Naive thymus-derived CD4-positive, alpha-beta T cell (primary cell): ENCODE measurements at regions not wholly inside any gene's neighbourhood (a gene's known extent, or its start where the extent isn't known, plus 50 kb on each side); places are given as distances from the start of the nearest gene placed in this dataset.
A peak's percentile ranks its signal among the peaks of the same experiment; 100 is the strongest.

Source experiments
- ATAC-seq: fragments of 150-1000 bp; cut with Tn5 transposase; 2 replicates; pipeline ENCODE4 v1.10.0; 2021; ENCODE audit warnings: mild to moderate bottlenecking, moderate library complexity
- CTCF ChIA-PET: fragments of 350-600 bp; sonication (Branson Sonifier 250); formaldehyde crosslinking; loops from one replicate; lab custom pipeline; 2021; ENCODE audit warnings: antibody characterized with exemption; lab: Charles Lee
- POLR2A ChIA-PET: fragments of 350-600 bp; sonication (Branson Sonifier 250); formaldehyde crosslinking; loops from one replicate; lab custom pipeline; 2021; ENCODE audit warnings: antibody characterized with exemption, inconsistent platforms; lab: Charles Lee
- DNase-seq, 9 donors: peaks; one replicate each; pipeline versions ENCODE4 v3.0.0 to v3.0.0-alpha.2; 2020 to 2022; ENCODE audit warnings: mixed read lengths in 1 of 9
- H3K27ac ChIP-seq: one replicate; pipeline ENCODE4 v1.7.0; 2013; ENCODE audit warnings: mild to moderate bottlenecking, low read depth, low read length, moderate library complexity
- H3K27me3 ChIP-seq, 2 donors: one replicate each; pipeline ENCODE4 v1.7.0; 2013; ENCODE audit warnings: low read length in 2 of 2, mild to moderate bottlenecking in 2 of 2, moderate library complexity in 2 of 2; ENCODE audit not compliant: control insufficient read depth in 2 of 2, insufficient read depth in 2 of 2
- H3K36me3 ChIP-seq, 3 experiments: 1 replicate in 2 of 3; 2 replicates in 1 of 3; pipeline ENCODE4 v1.7.0; 2013; ENCODE audit warnings: low read length in 3 of 3, mild to moderate bottlenecking in 3 of 3, moderate library complexity in 1 of 3; ENCODE audit not compliant: insufficient read depth in 3 of 3, control insufficient read depth in 2 of 3
- H3K4me1 ChIP-seq, 2 donors: one replicate each; pipeline ENCODE4 v1.7.0; 2013; ENCODE audit warnings: low read length in 2 of 2, mild to moderate bottlenecking in 2 of 2, moderate library complexity in 1 of 2; ENCODE audit not compliant: control insufficient read depth in 2 of 2, insufficient read depth in 2 of 2
- H3K4me3 ChIP-seq: 2 replicates; pipeline ENCODE4 v1.7.0; 2013; ENCODE audit warnings: mild to moderate bottlenecking, low read length
- H3K9me3 ChIP-seq, 3 experiments: 1 replicate in 2 of 3; 2 replicates in 1 of 3; pipeline ENCODE4 v1.7.0; 2013; ENCODE audit warnings: low read length in 3 of 3; ENCODE audit not compliant: control insufficient read depth in 2 of 3
- H3K27ac Mint-ChIP-seq, 9 donors: one replicate each; pipeline ENCODE4 v1.8.0; 2020 to 2022; ENCODE audit warnings: mixed read lengths in 9 of 9, mild to moderate bottlenecking in 8 of 9, moderate library complexity in 5 of 9, inconsistent platforms in 2 of 9
- H3K27me3 Mint-ChIP-seq, 5 donors: one replicate each; pipeline ENCODE4 v1.8.0; 2021 to 2022; ENCODE audit warnings: mixed read lengths in 5 of 5, mild to moderate bottlenecking in 1 of 5
- H3K36me3 Mint-ChIP-seq, 5 donors: one replicate each; pipeline ENCODE4 v1.8.0; 2020 to 2022; ENCODE audit warnings: mixed read lengths in 5 of 5, mild to moderate bottlenecking in 3 of 5, inconsistent platforms in 1 of 5
- H3K4me1 Mint-ChIP-seq, 7 donors: one replicate each; pipeline ENCODE4 v1.8.0; 2020 to 2022; ENCODE audit warnings: mixed read lengths in 7 of 7, mild to moderate bottlenecking in 3 of 7, inconsistent platforms in 1 of 7
- H3K4me3 Mint-ChIP-seq, 10 donors: one replicate each; pipeline ENCODE4 v1.8.0; 2020 to 2022; ENCODE audit warnings: mild to moderate bottlenecking in 10 of 10, mixed read lengths in 10 of 10, moderate library complexity in 6 of 10, inconsistent platforms in 2 of 10
- H3K9me3 Mint-ChIP-seq, 11 donors: one replicate each; pipeline ENCODE4 v1.8.0; 2020 to 2022; ENCODE audit warnings: mixed read lengths in 11 of 11, mild to moderate bottlenecking in 4 of 11, inconsistent platforms in 1 of 11, moderate library complexity in 1 of 11
- intact Hi-C, 2 donors: fragments of 100-400 bp; cut with micrococcal nuclease; formaldehyde crosslinking; loops; one replicate each; pipeline ENCODE4 v1.15.1; 2023

DNA sequence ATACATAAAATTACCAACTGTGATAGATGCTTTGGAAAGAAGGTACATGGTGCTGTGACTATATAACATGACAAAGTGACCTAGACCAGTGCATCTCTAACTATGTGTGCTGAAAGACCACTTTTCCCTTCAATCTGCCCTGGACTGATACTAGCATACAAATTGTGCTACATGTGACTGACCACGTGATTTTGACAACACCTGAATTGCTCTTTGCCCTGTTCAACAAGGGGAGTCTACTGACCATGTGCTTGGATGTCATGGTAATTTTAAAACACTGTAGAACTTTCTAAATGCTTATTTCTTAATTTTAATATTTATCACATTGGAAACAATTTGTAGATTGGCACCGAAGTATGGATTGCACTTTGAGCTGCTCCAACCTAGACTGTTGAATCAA, 142.4 kb downstream of the CAND1 start:
- POLR2A ChIA-PET: no interaction called here
- H3K27ac ChIP-seq: no peak overlapping the region
- no peaks in the 10 kb centered on the region for H3K36me3 ChIP-seq
- intact Hi-C loops: no loop called here
- DNase-seq: no peak
- Mint-ChIP-seq H3K4me3 (no peak overlapping the region), H3K4me1 (no peaks in the 10 kb centered on the region), H3K27me3 (peaks cover 0 to 3% (median 0%) of the 10 kb centered on the region in 5 donors), H3K27ac (no peak overlapping the region), H3K9me3 (peaks cover 0 to 21% (median 8%) of the 10 kb centered on the region in 11 donors), H3K36me3 (peaks cover 0 to 14% (median 4%) of the 10 kb centered on the region in 5 donors)
- no peaks in the 10 kb centered on the region for H3K9me3 ChIP-seq
- H3K4me1 ChIP-seq: no peaks in the 10 kb centered on the region
- no peak for ATAC-seq
- no peak overlapping the region for H3K4me3 ChIP-seq
- CTCF ChIA-PET: interaction anchor here (0.6 to 1.1 kb wide), 2 partner anchors 56 to 91 kb away, joined by 3 read pairs; no protein-coding TSS in a partner anchor
- no peaks in the 10 kb centered on the region for H3K27me3 ChIP-seq

DNA sequence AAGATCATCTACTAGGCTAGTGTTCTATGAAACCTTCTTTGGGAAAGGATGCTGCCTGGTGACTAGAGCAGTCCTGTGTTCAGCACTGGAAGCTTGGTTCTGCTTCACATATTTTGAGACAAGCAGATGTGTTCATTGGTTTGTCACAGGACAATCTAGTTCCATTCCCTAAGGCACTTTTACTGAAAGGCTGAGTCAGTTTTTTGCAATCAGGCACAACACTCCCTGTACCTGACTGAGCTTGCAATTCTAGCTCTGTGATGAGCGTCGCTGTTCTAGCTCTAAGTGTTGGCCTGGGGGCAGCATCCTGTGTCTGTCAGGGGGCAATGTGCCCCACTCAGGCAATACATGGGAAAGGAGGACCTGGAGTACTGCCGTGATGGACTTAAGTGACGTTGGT, 144.4 kb downstream of the CAND1 start:
- no peaks in the 10 kb centered on the region for H3K36me3 ChIP-seq
- no peaks in the 10 kb centered on the region for H3K4me1 ChIP-seq
- H3K36me3 Mint-ChIP-seq: peaks cover 0 to 10% (median 4%) of the 10 kb centered on the region in 5 donors
- intact Hi-C loops: no loop called here
- H3K4me3 ChIP-seq: no peak overlapping the region
- no peak overlapping the region for H3K27ac ChIP-seq
- CTCF ChIA-PET: no interaction called here
- no peak overlapping the region for H3K4me3 Mint-ChIP-seq
- H3K27me3 Mint-ChIP-seq: no peaks in the 10 kb centered on the region
- peaks cover 0 to 10% (median 4%) of the 10 kb centered on the region in 11 donors for H3K9me3 Mint-ChIP-seq
- H3K9me3 ChIP-seq: no peaks in the 10 kb centered on the region
- ATAC-seq (no peak), DNase-seq (no peak)
- no peaks in the 10 kb centered on the region for H3K4me1 Mint-ChIP-seq
- H3K27me3 ChIP-seq: no peaks in the 10 kb centered on the region
- no peak overlapping the region for H3K27ac Mint-ChIP-seq
- POLR2A ChIA-PET: no interaction called here

DNA sequence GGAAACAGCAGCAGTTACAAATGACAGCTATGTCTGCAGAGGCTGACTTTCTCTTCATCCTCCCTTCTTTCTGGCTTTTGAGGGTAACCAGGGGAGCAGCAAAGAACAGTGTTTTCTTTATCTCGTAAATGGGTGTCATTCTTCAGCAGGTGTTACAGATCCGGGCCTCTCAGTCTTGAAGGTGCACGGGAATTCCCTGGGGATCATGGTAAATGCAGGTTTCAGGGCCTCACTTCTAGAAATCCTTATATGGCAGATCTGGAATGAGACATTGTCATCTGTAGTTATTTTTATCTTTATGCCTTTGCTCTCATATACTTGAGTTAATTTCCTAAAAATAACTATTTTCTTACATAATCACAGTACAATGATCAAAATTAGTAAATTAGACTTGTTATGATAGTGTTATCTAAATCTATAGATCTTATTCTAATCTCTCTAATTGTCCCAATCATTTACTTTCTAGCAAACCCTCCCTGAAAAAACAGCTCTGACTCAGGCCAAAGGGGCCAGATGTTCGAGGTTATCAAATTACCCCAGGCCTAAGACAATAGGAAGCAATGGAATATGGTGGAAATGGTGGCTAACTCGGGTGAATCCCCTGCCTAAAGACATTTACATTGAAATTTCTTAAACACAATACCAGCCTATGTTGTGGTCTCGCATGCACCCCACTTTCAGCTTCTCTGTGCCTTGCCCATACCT, 145.0 kb downstream of the CAND1 start:
- Mint-ChIP-seq H3K9me3 (peaks cover 0 to 7% (median 2%) of the 10 kb centered on the region in 11 donors), H3K27me3 (no peaks in the 10 kb centered on the region), H3K4me3 (no peak overlapping the region), H3K4me1 (no peaks in the 10 kb centered on the region), H3K27ac (no peak overlapping the region), H3K36me3 (peaks cover 0 to 10% (median 4%) of the 10 kb centered on the region in 5 donors)
- DNase-seq (no peak), ATAC-seq (no peak)
- CTCF ChIA-PET: no interaction called here
- H3K9me3 ChIP-seq: no peaks in the 10 kb centered on the region
- POLR2A ChIA-PET: no interaction called here
- H3K4me3 ChIP-seq: no peak overlapping the region
- no peak overlapping the region for H3K27ac ChIP-seq
- H3K36me3 ChIP-seq: no peaks in the 10 kb centered on the region
- no peaks in the 10 kb centered on the region for H3K27me3 ChIP-seq
- H3K4me1 ChIP-seq: no peaks in the 10 kb centered on the region
- intact Hi-C loops: no loop called here

DNA sequence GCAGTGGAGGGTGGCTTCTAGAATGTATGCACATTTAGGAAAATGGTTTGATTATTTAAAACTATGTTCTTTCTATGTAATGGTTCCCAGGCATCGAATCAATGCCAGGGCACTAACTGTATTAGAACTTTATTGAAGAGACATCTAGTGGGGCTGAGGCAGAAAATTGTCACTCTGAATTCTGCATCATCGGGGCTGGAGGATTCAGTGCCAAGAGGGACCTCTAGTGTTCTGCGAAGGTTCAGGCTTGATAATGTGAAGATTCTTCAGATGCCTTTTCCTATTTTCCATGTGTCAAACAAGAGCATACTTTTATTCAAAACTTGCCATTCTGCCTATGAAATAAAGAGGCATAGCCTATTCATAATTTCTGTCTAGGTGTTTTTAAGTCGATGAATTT, 146.3 kb downstream of the CAND1 start:
- ChIA-PET POLR2A (no interaction called here), CTCF (no interaction called here)
- H3K4me3 ChIP-seq: no peak overlapping the region
- Mint-ChIP-seq H3K4me1 (no peaks in the 10 kb centered on the region), H3K27ac (no peak overlapping the region), H3K9me3 (peaks cover 0 to 7% (median 2%) of the 10 kb centered on the region in 11 donors), H3K27me3 (no peaks in the 10 kb centered on the region), H3K36me3 (peaks cover 0 to 10% (median 4%) of the 10 kb centered on the region in 5 donors), H3K4me3 (no peak overlapping the region)
- DNase-seq (no peak), ATAC-seq (no peak)
- H3K9me3 ChIP-seq: no peaks in the 10 kb centered on the region
- no peaks in the 10 kb centered on the region for H3K27me3 ChIP-seq
- no peaks in the 10 kb centered on the region for H3K4me1 ChIP-seq
- H3K27ac ChIP-seq: no peak overlapping the region
- intact Hi-C loops: no loop called here
- H3K36me3 ChIP-seq: no peaks in the 10 kb centered on the region

- intact Hi-C loops: no loop called here
- Histone ChIP-seq H3K4me3 (no peak overlapping the region), H3K36me3 (no peaks in the 10 kb centered on the region), H3K9me3 (no peaks in the 10 kb centered on the region), H3K4me1 (no peaks in the 10 kb centered on the region), H3K27me3 (no peaks in the 10 kb centered on the region), H3K27ac (no peak overlapping the region)
- Mint-ChIP-seq H3K9me3 (peaks cover 0 to 2% (median 0%) of the 10 kb centered on the region in 11 donors), H3K4me1 (no peaks in the 10 kb centered on the region), H3K4me3 (no peak overlapping the region), H3K27ac (no peak overlapping the region), H3K36me3 (peaks cover 0 to 3% (median 0%) of the 10 kb centered on the region in 5 donors), H3K27me3 (peaks cover 0 to 10% (median 0%) of the 10 kb centered on the region in 5 donors)
- ATAC-seq (no peak), DNase-seq (no peak)
- CTCF ChIA-PET: no interaction called here
- POLR2A ChIA-PET: no interaction called here
These were observed 150.7 kb downstream of the CAND1 start for GRCh38 chr12:67419810-67420209.

- no peak for DNase-seq
- Mint-ChIP-seq H3K9me3 (peaks cover 0 to 2% (median 0%) of the 10 kb centered on the region in 11 donors), H3K27me3 (peaks cover 0 to 11% (median 0%) of the 10 kb centered on the region in 5 donors), H3K4me1 (no peaks in the 10 kb centered on the region), H3K27ac (no peak overlapping the region), H3K4me3 (no peak overlapping the region), H3K36me3 (peaks cover 0 to 3% (median 0%) of the 10 kb centered on the region in 5 donors)
- Histone ChIP-seq H3K27ac (no peak overlapping the region), H3K4me1 (no peaks in the 10 kb centered on the region), H3K36me3 (no peaks in the 10 kb centered on the region), H3K4me3 (no peak overlapping the region), H3K9me3 (no peaks in the 10 kb centered on the region), H3K27me3 (no peaks in the 10 kb centered on the region)
- POLR2A ChIA-PET: no interaction called here
- intact Hi-C loops: no loop called here
- ATAC-seq: no peak
- CTCF ChIA-PET: no interaction called here
These were observed 151.3 kb downstream of the CAND1 start for GRCh38 chr12:67420506-67420905.

- CTCF ChIA-PET: no interaction called here
- H3K36me3 ChIP-seq: no peaks in the 10 kb centered on the region
- H3K27me3 ChIP-seq: no peaks in the 10 kb centered on the region
- no peaks in the 10 kb centered on the region for H3K9me3 ChIP-seq
- DNase-seq (no peak), ATAC-seq (no peak)
- H3K4me3 ChIP-seq: no peak overlapping the region
- Mint-ChIP-seq H3K9me3 (peaks cover 0 to 2% (median 0%) of the 10 kb centered on the region in 11 donors), H3K27me3 (peaks cover 0 to 18% (median 0%) of the 10 kb centered on the region in 5 donors), H3K4me3 (no peak overlapping the region), H3K27ac (peak overlapping the region in 1 of 9 donors; percentile 8), H3K36me3 (peaks cover 0 to 3% (median 0%) of the 10 kb centered on the region in 5 donors), H3K4me1 (peaks cover 0 to 13% (median 6%) of the 10 kb centered on the region in 7 donors)
- intact Hi-C loops: no loop called here
- H3K4me1 ChIP-seq: no peaks in the 10 kb centered on the region
- POLR2A ChIA-PET: no interaction called here
- no peak overlapping the region for H3K27ac ChIP-seq
These were observed 152.9 kb downstream of the CAND1 start for GRCh38 chr12:67422081-67422480.
